ENCODE measurements at regions not wholly inside any gene's neighbourhood (a gene's known extent, or its start where the extent isn't known, plus 50 kb on each side); places are given as distances from the start of the nearest gene placed in this dataset.

GRCh38 chr3:177512945-177513814 lies 315.9 kb upstream of the TBL1XR1 start:
- Histone ChIP-seq H3K9me3 (no peaks in the 10 kb centered on the region), H3K4me3 (no peak overlapping the region)
- TF ChIP-seq EP300 (IDR thresholded peaks at IDR 0.05) (no peak), POLR2AphosphoS5 (IDR thresholded peaks at IDR 0.05) (no peak), POLR2A (IDR thresholded peaks at IDR 0.05; ENCODE audit: low read depth) (no peak), CTCF (IDR thresholded peaks at IDR 0.05) (no peak)

GRCh38 chr3:177513815-177514610 lies 316.7 kb upstream of the TBL1XR1 start:
- Histone ChIP-seq H3K27ac (replicated peaks in 1 of 4) (peak overlapping the region; percentile 29 to 72 (median 50)), H3K9me3 (no peaks in the 10 kb centered on the region), H3K4me1 (peaks cover 31 to 60% (median 50%) of the 10 kb centered on the region in 4 donors), H3K4me3 (no peak overlapping the region), H3K36me3 (no peaks in the 10 kb centered on the region), H3K27me3 (no peaks in the 10 kb centered on the region)
- TF ChIP-seq CTCF (IDR thresholded peaks at IDR 0.05) (no peak), EP300 (IDR thresholded peaks at IDR 0.05) (no peak), POLR2AphosphoS5 (IDR thresholded peaks at IDR 0.05) (no peak), POLR2A (IDR thresholded peaks at IDR 0.05; ENCODE audit: low read depth) (no peak)
- intact Hi-C loops (cut with DNase I), result no loop called here
- WGBS, result 50% methylated on average over 10 of the region's 10 CpGs
- DNase-seq (ENCODE audit: extremely low spot score), result no peak

More at GRCh38 chr3:177512945-177513814, 315.9 kb upstream of the TBL1XR1 start:
- no peaks in the 10 kb centered on the region for H3K27me3 ChIP-seq
- 54% methylated on average over 6 of the region's 6 CpGs for WGBS
- intact Hi-C loops (cut with DNase I), result no loop called here
- DNase-seq (ENCODE audit: extremely low spot score), result no peak
- peak overlapping the region; percentile 29 to 72 (median 60) for H3K27ac ChIP-seq (replicated peaks in 1 of 4)
- no peaks in the 10 kb centered on the region for H3K36me3 ChIP-seq
- H3K4me1 ChIP-seq, result peaks cover 31 to 61% (median 50%) of the 10 kb centered on the region in 4 donors

- Histone ChIP-seq H3K36me3 (no peaks in the 10 kb centered on the region), H3K4me3 (no peak overlapping the region), H3K27me3 (no peaks in the 10 kb centered on the region), H3K9me3 (no peaks in the 10 kb centered on the region), H3K27ac (replicated peaks in 1 of 4) (peak overlapping the region; percentile 29 to 72 (median 50)), H3K4me1 (peaks cover 31 to 60% (median 50%) of the 10 kb centered on the region in 4 donors)
- TF ChIP-seq EP300 (IDR thresholded peaks at IDR 0.05), result no peak
- TF ChIP-seq CTCF (IDR thresholded peaks at IDR 0.05), result no peak
- no peak for TF ChIP-seq POLR2A (IDR thresholded peaks at IDR 0.05; ENCODE audit: low read depth)
- no peak for TF ChIP-seq POLR2AphosphoS5 (IDR thresholded peaks at IDR 0.05)
- 76% methylated on average over 9 of the region's 9 CpGs for WGBS
- no peak for DNase-seq (ENCODE audit: extremely low spot score)
- intact Hi-C loops (cut with DNase I), result no loop called here
Measured at GRCh38 chr3:177514611-177515499, 317.6 kb upstream of the TBL1XR1 start.

- Histone ChIP-seq H3K27me3 (no peaks in the 10 kb centered on the region), H3K36me3 (no peaks in the 10 kb centered on the region), H3K4me3 (peak overlapping the region in 1 of 4 donors; percentile 2), H3K27ac (replicated peaks in 1 of 4) (peak overlapping the region; percentile 54 to 72 (median 58)), H3K9me3 (no peaks in the 10 kb centered on the region), H3K4me1 (peaks cover 31 to 57% (median 46%) of the 10 kb centered on the region in 4 donors)
- no peak for DNase-seq (ENCODE audit: extremely low spot score)
- no peak for TF ChIP-seq EP300 (IDR thresholded peaks at IDR 0.05)
- no peak for TF ChIP-seq POLR2AphosphoS5 (IDR thresholded peaks at IDR 0.05)
- TF ChIP-seq POLR2A (IDR thresholded peaks at IDR 0.05; ENCODE audit: low read depth), result no peak
- no peak for TF ChIP-seq CTCF (IDR thresholded peaks at IDR 0.05)
- intact Hi-C loops (cut with DNase I), result no loop called here
- WGBS, result 45% methylated on average over 3 of the region's 3 CpGs
Measured at GRCh38 chr3:177515786-177516157, 318.5 kb upstream of the TBL1XR1 start.
